DMS 273 treated with DMSO at 0.1 percent for 48 hours (cell line): ENCODE measurements at regions not wholly inside any gene's neighbourhood (a gene's known extent, or its start where the extent isn't known, plus 50 kb on each side); places are given as distances from the start of the nearest gene placed in this dataset.

ENCODE experiments used
- DNase-seq: peaks from one replicate; lab custom pipeline; 2025; lab: John Stamatoyannopoulos, UW

DNA sequence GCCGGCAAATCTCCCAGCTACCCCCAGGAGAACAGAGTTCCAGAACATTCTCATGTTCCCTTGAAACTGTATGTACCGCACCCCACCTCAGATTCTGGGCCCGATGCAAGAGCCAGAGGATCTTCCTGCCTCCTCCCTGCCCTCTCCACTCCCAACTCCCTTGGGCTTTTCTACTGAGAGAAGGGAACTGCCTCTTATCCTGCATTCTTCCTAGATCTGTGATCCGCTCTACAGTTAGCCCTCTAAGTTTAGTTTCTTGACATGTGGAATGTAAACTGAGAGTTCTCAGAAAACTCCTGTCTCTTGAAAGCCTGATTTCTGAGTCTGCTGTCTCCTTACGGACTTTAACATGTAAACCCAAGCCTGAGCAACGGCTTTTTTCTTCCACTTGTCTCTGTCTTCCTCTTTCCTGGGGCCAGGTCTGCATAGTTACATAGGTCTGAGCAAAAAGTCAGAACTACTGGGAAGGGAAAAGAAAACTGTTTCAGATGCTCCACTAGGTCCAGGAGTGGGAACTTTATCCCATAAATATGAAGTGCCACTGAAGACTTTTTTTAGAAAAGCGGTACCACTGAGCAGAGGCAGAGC is 86.5 kb upstream of the TNFAIP3 start:
- no peak for DNase-seq

DNA sequence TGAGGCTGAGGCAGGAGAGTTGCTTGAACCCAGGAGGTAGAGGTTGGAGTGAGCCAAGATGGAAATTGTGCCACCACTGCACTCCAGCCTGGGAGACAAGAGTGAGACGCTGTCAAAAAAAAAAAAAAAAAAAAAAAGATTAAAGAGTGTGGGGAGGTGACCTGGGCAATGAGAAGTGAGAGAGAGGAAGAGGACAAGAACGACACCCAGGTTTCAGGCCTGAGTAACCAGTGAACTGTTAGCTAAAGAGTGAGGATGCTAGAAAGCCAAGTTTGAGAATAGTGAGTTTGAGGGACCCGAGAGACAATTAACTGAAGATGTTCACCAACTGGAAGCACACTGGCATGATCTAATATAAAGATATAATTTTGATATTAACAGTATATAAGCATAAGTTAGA is 85.4 kb upstream of the TNFAIP3 start:
- DNase-seq: no peak

DNA sequence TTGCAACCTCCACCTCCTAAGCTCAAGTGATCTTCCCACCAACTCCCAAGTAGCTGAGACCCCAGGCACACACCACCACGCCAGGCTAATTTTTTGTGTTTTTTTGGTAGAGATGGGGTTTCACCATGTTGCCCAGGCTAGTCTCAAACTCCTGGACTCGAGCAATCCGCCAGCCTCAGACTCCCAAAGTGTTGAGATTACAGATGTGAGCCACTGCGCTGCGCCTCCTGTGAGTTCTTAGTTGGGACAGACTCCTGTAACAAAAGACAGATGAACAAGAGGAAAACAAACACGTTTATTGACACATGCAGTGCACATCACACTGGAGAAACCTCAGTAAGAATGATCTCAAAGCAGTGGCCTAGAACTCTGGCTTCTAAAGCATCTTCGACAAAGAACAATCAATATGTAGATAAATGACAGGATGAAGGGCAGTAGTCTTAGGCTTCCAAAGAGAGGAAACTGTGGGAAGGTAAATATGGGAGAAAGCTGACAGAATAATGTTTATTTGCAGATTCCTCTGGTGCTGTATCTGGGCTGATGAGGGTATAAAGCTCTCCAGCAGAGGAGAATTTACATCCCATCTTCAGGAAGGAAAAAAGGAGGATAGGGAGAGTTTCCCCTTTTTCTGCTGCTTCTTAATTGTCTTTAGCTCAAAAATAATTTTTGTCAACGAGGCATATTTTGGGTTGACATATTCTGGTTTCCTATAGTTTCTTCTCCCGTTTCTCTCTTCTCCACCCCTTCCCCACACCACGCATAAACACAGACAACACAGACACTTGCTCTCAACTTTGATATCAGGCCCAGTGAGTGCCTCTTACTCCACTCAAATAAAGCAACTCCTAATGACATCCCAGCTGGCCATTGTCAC is 84.7 kb upstream of the TNFAIP3 start:
- DNase-seq: no peak

DNA sequence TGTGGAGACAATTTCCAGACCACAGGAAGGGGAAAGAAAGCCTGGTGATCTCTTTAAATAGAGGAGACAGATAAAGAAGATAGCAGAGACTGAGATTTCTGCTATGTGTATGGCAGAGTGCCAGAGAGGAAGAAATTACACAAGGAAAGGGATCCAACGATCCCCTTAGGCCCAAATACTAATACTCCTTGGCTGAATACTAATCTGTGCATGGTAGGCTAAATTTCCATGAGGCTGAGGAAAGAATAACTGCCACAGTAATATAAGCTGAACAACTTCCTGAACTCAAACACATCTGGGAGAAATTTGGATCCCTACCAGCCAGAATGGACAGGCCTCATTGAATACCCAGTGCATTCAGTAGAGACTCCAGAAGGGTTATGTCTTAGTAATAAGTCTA is 83.3 kb upstream of the TNFAIP3 start:
- no peak for DNase-seq

DNA sequence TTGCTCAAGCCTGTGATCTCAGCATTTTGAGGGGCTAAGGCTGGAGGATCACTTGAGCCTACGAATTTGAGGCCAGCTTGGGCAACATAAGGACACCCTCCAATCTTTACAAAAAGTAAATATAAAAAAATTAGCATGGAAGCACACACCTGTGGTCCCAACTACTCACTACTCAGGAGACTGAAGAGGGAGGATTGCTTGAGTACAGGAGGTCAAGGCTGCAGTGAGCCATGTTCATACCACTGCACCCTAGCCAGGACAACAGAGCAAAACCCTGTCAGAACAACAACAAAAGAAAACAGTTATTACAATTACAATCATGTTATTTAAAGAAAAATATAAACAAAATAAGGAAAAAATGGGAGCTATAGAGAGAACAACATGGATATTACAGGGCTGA is 82.5 kb upstream of the TNFAIP3 start:
- DNase-seq: no peak

DNA sequence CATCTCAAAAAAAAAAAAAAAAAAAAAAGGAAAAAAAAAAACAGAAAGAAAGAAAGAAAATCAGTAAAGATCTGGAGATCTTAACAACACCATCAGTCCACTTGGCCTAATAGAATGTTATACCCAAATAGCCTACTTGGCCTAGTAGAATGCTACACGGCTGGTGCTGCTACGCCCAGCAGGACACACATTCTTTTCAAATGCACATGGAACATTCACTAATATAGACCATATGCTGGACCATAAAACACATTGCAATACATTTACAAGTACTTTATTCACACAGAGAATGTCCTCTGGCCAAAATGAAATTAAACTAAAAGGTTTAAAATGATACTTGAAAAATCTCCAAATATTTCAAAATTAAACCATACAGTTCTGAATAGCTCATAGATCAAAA is 80.0 kb upstream of the TNFAIP3 start:
- DNase-seq: no peak

DNA sequence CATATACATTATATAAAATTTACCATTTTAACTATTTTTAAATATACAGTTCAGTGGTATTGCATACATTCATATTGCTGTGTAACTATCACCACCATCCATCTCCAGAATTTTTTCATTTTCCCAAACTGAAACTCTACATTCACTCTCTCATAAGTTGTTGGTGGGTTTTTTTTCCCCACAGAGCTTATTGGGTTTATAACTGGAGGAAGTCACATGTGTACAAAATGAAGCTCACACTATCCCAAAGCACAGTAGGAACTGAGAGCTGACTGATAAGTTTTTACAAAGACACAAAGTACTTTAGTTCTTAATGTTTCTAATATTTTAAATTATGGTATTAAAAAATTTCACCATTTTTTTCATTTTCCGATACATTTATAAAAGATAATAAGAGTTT is 78.8 kb upstream of the TNFAIP3 start:
- no peak for DNase-seq

DNA sequence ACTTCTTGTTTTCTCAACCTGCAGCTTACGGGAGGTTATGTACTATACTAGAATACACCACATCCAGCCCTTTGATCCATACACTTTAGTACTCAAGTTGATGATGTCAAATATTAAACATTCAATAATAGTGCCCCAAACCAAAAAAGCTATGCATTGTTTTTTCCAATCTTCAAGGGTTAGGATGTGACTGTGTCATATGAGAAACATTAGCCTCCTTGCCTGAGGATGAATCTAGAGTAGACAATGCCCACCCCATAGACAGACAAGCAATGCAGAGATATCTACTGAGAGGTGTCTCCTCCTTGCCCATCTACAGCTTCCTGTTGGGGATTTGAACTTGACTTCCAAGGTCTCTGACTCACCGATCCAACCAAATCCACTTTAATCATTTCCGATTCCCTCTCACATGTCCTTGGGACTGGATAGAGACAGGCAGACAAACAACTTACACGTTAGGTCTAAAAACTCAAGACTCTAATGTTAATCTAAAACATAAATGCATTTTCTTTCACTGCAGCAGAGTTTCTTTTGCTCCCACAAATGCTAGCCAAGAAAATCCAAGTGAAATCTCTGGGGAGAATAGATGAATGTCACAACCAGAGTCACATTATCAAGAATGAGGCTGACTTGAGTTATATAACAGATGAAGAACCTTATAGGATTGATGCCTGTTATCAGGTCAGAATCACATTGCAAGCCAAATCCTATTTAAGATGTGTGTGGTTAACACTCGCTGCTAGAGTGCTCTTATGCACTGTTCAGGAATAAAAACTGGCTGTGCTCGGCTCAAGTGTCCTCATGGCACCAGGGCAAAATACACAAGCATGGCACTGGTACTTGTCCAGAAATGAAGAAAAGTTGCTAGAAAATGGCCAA is 75.5 kb upstream of the TNFAIP3 start:
- no peak for DNase-seq

DNA sequence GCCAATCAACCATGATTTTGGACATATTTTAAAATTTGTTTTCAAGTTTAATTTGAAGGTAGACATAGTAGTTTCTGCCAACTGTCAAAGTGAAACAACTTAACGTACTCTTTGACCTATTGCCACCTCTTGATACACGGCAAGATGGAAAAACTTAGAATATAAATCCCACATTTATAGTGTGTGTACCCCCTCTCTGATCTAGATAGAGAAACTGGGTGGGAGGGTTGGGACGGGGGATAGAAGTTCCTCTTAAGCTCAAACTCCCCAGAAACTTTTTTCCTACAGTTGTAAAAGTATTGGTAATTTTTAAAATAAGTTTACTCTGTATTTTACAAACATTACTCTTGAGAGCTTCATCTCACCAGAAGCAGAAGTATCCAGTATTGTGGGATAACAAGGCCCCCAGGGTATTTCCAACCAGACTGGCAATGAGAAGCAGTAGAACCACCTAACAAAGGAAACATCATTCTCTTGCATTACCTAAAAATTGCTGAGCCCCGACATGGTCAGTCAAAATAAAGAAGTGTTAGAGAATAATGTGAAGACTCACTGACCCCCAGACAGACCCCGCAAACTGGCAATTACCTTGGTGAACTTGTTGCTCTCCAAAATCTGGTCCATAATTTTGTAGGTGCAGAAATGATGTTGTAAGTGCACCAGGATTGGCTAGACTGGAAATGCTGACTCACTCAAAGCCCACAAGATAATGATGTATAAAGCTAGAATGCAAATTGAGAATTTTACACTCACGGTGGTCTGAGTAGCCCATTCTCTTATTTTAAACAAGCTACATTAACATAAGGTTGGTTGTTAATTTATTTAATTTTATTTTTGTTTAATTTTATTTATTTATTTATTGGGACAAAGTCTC is 74.7 kb upstream of the TNFAIP3 start:
- no peak for DNase-seq

DNA sequence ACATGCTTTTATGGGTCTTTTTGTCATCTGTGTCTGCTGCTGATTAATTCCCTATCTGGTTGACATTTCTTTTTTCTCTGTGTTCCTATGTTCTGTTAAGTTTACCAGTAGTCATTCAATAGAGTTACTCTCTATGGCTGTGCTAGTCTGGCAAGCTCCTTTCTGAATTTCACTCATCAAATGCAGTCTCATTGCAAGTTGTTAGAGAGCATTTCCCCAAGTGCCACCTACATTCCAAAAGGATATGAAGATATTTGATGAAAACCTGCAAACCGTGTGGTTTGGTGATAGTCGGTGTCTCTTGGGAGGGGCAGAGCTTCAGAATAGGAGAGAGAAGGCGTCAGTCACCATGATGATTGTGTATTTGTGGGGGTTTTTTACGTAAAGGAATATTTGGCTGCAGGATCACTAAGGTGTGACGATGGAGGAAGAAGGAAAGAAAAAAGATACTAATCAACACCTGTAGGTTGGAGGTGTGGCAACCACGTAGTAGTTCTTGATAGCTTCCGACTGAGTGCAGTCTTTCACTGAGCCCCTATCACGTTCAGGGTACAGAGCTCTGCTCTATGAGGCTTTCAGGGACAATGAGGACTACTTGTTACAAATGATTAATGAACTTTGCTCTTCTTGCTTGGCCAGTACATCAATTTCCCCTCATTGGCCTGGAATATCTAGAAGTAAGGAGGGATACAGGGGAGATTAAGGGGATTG is 73.1 kb upstream of the TNFAIP3 start:
- DNase-seq: no peak

DNA sequence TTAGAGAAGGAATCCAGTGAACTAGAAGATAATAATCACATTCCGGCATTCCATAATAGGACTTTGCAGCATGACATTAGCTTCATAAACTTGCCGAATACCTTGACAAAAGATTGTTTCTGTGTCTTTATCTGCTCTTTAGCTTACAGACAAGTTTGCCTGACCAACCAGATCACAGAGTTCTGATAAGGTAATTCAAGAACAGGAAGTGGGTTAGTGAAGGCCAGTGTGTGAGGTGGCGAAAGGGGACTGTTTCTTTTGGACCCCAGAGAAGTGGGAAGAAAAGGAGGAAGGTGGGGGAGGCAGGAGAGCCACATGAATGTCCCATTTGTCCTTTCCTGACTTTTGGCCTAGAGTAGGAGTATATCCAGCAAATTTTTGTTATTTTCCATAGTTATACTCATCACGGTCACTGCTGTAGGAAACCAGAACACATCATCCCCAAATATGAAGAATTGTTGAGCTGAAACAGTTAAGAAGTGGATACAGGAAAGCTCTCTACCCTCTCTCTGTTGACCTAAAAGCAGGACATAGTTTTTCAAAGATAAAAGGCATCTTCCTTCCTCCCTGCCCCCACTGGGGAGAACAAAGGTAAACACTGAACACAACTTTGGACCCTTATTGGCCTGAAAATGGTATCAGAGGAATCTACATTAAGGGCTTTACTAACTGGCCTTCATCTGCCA is 72.4 kb upstream of the TNFAIP3 start:
- no peak for DNase-seq

DNA sequence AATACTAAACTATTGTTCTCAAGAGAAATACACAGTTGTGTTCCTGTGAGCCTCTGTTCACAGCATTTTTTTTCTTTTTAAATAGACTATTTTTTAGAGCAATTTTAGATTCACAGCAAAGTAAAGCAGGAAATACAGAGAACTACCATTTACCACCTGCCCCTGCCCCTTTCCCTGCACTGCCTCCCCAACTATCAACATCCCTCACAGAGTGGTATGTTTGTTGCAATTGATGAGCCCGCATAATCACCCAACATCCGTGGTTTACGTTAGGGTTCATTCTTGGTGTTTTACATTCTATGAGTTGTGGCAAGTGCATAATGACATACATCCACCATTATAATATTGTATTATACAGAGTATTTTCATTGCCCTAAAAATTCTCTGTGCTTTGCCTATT is 71.6 kb upstream of the TNFAIP3 start:
- no peak for DNase-seq

DNA sequence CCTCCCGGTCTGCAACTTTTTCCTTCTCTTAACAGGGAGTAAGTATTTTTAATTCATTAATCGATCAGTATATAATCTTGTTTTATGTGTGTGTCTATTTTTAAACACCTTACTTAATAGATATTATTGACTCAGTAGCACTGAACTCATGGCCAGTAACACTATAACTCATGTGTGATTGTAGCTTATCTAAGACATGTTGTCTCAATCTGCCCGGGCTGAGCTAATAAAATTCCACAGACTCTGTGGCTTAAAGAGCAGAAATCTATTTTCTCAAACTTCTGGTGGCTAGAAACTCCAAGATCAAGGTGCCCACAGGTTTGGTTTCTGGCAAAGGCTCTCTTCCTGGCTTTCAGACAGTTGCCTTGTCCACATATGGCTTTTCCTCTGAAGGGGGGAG is 68.8 kb upstream of the TNFAIP3 start:
- DNase-seq: no peak

DNA sequence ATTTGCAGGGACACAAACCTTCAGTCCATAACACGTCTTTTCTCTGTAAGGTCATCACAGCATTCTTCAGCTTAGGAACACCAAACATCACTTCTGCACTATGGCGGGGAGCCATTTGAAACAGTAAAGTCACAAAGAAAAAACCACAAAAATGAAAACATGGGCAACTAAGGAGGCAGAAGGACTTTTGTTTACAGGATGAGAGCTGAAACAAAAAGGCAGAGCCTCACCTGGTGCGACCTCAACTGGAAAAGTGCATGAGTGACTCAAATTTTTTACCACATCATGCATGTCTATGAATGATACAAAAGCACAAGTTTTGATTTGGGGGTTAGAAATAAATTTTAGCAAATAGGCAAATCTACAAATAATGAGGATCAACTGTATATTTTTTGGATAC is 68.2 kb upstream of the TNFAIP3 start:
- no peak for DNase-seq

DNA sequence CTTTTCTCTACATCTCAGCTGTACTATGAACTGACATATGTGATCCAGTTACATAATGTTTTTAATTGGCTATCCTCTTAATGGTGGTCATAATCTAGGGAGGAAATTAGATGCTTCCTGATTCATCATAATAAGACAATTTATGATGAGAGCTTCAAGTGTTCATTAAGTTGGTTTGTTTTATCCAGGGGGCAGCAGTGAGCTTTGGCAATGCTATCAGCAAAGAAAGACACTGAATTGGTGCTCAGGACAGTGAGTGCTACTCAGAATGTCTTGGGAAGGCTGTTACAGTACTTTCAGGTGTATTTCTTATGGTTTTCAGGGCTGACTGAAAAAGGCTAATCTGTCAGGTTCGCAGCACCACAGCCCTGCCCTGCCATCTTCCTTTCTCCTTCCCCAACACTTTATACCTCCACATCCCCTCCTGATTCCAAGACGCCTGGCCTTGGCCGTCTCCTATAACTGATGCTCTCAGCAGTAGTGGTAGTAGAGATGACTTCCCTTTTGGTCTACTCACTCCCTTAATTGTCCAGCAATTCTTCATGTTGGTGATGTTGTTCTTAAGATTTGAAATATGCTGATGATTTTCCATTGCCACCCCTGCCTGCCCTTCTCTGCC is 67.0 kb upstream of the TNFAIP3 start:
- no peak for DNase-seq

DNA sequence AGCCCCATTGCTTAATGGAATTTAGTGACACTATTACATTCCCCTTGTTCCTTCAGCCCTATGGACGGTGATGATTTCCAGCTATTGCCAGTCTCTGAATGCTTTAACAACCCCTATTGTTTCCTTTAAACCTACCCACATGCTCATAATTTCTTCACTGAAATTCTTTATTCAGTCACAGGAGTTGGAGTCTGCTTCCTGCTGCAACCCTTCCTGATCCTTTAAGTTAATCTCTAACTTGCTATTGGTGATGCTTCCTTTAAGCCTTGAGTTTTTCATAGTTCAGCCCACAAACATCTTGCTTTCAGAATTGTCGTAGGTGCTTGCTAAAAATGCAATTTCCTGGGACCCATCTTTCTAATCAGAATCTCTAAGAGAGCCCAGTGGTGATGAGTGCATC is 66.3 kb upstream of the TNFAIP3 start:
- no peak for DNase-seq

DNA sequence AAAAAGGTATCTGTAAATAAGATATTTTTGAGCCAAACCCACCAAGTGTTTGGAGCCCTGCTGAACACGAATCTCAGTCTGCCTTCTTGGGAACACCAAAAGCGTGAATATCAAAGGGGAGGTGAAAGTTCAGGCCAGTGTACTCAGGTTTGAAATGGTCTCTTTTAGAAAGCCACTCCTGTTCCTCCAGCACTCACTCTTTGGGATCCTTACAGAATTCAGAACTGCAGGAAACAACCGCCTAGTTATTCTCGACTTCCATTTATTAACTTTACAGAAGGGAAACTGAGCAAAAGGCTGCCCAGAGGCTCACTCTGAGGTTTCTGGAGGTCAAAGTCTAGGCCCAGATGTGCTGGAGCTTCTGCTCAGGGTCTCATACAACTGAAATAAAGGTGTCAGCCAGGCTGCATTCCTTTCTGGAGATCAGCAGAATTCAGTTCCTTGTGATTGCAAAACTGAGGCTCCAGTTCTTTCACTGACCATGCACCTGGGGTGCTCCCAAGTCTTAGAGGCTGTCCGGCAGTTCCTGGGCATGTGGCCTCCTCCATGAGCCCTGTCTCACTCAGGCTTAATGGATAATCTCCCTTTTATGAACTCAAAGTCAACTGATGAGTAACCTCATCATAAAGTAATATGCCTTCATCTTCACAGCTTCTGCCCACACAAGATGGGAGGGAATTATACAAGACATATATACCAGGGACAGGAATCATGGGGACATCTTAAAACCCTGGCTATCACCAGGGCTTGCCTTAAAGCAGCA is 65.5 kb upstream of the TNFAIP3 start:
- DNase-seq: no peak

DNA sequence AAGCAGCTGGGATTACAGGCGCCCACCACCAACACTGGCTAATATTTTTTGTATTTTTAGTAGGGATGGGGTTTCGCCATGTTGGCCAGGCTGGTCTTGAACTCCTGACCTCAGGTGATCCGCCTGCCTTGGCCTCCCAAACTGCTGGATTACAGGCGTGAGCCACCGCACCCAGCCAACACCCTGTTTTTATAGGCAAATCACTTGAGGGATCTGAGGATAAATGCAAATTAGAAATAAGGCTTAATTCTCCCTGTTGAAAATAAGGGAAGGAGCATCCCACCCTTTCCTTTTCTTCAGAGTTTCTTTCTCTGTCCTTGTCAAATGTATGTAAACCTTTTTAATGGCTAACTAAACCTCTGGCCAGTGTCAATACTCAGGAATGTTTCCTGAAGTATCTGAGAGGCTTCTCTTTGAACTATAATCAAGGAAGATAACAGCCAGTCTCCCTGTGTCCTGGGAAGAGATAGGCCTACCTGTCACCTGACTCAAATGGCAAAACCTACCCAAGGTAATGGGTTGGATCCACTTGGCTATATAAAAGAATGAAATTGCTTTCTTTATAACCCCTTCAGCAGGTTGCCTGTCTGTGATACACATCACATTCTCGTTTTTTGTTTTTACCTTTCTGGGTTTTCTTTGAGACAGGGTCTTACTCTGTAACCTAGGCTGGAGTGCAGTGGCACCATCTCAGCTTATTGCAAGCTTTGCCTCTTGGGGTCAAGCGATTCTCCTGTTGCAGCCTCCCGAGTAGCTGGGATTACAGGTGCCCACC is 64.5 kb upstream of the TNFAIP3 start:
- no peak for DNase-seq

DNA sequence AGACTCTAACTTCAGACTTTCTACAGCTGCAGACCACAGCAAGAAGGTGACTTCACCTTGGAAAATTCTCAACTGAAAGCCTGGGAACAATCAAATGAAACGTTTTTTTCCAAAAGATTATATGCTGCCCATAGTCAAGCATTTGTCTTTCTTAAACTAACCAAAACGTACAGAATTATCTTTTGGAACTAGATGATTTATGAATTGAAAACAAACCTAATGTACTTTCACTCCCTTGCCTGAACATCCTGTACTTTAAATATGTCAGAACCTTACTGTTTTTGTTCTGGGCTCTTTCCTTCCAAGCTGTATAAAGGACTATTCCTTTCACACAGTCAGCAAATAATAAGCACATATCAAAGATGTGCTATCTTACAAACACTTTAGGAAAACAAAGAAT is 62.4 kb upstream of the TNFAIP3 start:
- no peak for DNase-seq
